ENCODE measurements at regions not wholly inside any gene's neighbourhood (a gene's known extent, or its start where the extent isn't known, plus 50 kb on each side); places are given as distances from the start of the nearest gene placed in this dataset.

- no peak overlapping the region for H3K4me2 ChIP-seq (ENCODE audit: insufficient read depth, low read length)
- no peaks in the 10 kb centered on the region for H3K9me3 ChIP-seq (ENCODE audit: low read depth, low read length)
- H3K4me3 ChIP-seq (ENCODE audit: insufficient read depth, low read length) = no peak overlapping the region
- no peak overlapping the region for H3K27ac ChIP-seq (ENCODE audit: low read depth, low read length)
- no peaks in the 10 kb centered on the region for H3K27me3 ChIP-seq (ENCODE audit: insufficient read depth, low read length)
- H4K20me1 ChIP-seq (ENCODE audit: insufficient read depth, low read length) = no peaks in the 10 kb centered on the region
- no peak for DNase-seq (ENCODE audit: insufficient read length, low spot score, missing footprints)
- peaks cover 8% of the 10 kb centered on the region for H3K4me1 ChIP-seq (ENCODE audit: insufficient read depth, low read length)
- no peaks in the 10 kb centered on the region for H3K79me2 ChIP-seq (ENCODE audit: insufficient read depth, low read length)
- no peak overlapping the region for H2AFZ ChIP-seq (ENCODE audit: low read length)
- no peaks in the 10 kb centered on the region for H3K36me3 ChIP-seq (ENCODE audit: insufficient read depth, low read length)
- TF ChIP-seq CTCF (IDR thresholded peaks at IDR 0.05; ENCODE audit: extremely low read depth, low read depth, low read length) = no peak
Measured at GRCh38 chr6:73968221-73968757, 272.3 kb downstream of the CD109 start.

- Histone ChIP-seq H3K36me3 (ENCODE audit: insufficient read depth, low read length) (no peaks in the 10 kb centered on the region), H3K27ac (ENCODE audit: low read depth, low read length) (no peak overlapping the region), H3K79me2 (ENCODE audit: insufficient read depth, low read length) (no peaks in the 10 kb centered on the region), H3K9me3 (ENCODE audit: low read depth, low read length) (no peaks in the 10 kb centered on the region), H2AFZ (ENCODE audit: low read length) (no peak overlapping the region), H3K27me3 (ENCODE audit: insufficient read depth, low read length) (no peaks in the 10 kb centered on the region), H3K4me3 (ENCODE audit: insufficient read depth, low read length) (no peak overlapping the region), H3K4me1 (ENCODE audit: insufficient read depth, low read length) (peaks cover 8% of the 10 kb centered on the region), H3K4me2 (ENCODE audit: insufficient read depth, low read length) (no peak overlapping the region), H4K20me1 (ENCODE audit: insufficient read depth, low read length) (no peaks in the 10 kb centered on the region)
- no peak for DNase-seq (ENCODE audit: insufficient read length, low spot score, missing footprints)
- no peak for TF ChIP-seq CTCF (IDR thresholded peaks at IDR 0.05; ENCODE audit: extremely low read depth, low read depth, low read length)
Measured at GRCh38 chr6:73965539-73966029, 269.6 kb downstream of the CD109 start.

- Histone ChIP-seq H3K27ac (ENCODE audit: low read depth, low read length) (no peak overlapping the region), H3K4me3 (ENCODE audit: insufficient read depth, low read length) (no peak overlapping the region), H2AFZ (ENCODE audit: low read length) (no peak overlapping the region), H3K27me3 (ENCODE audit: insufficient read depth, low read length) (no peaks in the 10 kb centered on the region), H3K4me1 (ENCODE audit: insufficient read depth, low read length) (no peaks in the 10 kb centered on the region), H3K36me3 (ENCODE audit: insufficient read depth, low read length) (no peaks in the 10 kb centered on the region), H3K9me3 (ENCODE audit: low read depth, low read length) (no peaks in the 10 kb centered on the region), H3K4me2 (ENCODE audit: insufficient read depth, low read length) (no peak overlapping the region), H3K79me2 (ENCODE audit: insufficient read depth, low read length) (no peaks in the 10 kb centered on the region), H4K20me1 (ENCODE audit: insufficient read depth, low read length) (no peaks in the 10 kb centered on the region)
- DNase-seq (ENCODE audit: insufficient read length, low spot score, missing footprints) = no peak
- TF ChIP-seq CTCF (IDR thresholded peaks at IDR 0.05; ENCODE audit: extremely low read depth, low read depth, low read length) = no peak
Measured at GRCh38 chr6:73964241-73964854, 268.3 kb downstream of the CD109 start.

GRCh38 chr6:73962884-73963283, 266.9 kb downstream of the CD109 start:
- H3K4me1 ChIP-seq (ENCODE audit: insufficient read depth, low read length) = no peaks in the 10 kb centered on the region
- no peak overlapping the region for H3K4me2 ChIP-seq (ENCODE audit: insufficient read depth, low read length)
- no peak overlapping the region for H2AFZ ChIP-seq (ENCODE audit: low read length)
- no peak overlapping the region for H3K27ac ChIP-seq (ENCODE audit: low read depth, low read length)
- H3K27me3 ChIP-seq (ENCODE audit: insufficient read depth, low read length) = no peaks in the 10 kb centered on the region
- H3K79me2 ChIP-seq (ENCODE audit: insufficient read depth, low read length) = no peaks in the 10 kb centered on the region
- no peak for TF ChIP-seq CTCF (IDR thresholded peaks at IDR 0.05; ENCODE audit: extremely low read depth, low read depth, low read length)
- H4K20me1 ChIP-seq (ENCODE audit: insufficient read depth, low read length) = no peaks in the 10 kb centered on the region
- DNase-seq (ENCODE audit: insufficient read length, low spot score, missing footprints) = no peak
- no peak overlapping the region for H3K4me3 ChIP-seq (ENCODE audit: insufficient read depth, low read length)
- no peaks in the 10 kb centered on the region for H3K9me3 ChIP-seq (ENCODE audit: low read depth, low read length)
- no peaks in the 10 kb centered on the region for H3K36me3 ChIP-seq (ENCODE audit: insufficient read depth, low read length)

All from osteoblast (primary cell).